H9 (cell line): ENCODE measurements at regions not wholly inside any gene's neighbourhood (a gene's known extent, or its start where the extent isn't known, plus 50 kb on each side); places are given as distances from the start of the nearest gene placed in this dataset.
"Not testable (repeated sequence)": the region's sequence is repeated elsewhere in the genome, so short reads cannot be mapped to it uniquely, and the experiment has no call there.

Experiments used
- DNase-seq: peaks from one replicate; pipeline ENCODE4 v3.0.0-alpha.2; 2017
- H2AFZ ChIP-seq: one replicate; pipeline ENCODE4 v1.6.1; 2013; ENCODE audit warnings: mild to moderate bottlenecking, low read length, control low read depth, moderate library complexity
- H2AK5ac ChIP-seq: 2 replicates; pipeline ENCODE4 v1.6.1; 2013; ENCODE audit warnings: low read length, control low read depth, mixed read lengths; ENCODE audit not compliant: insufficient read length
- H2BK120ac ChIP-seq: one replicate; pipeline ENCODE4 v1.6.1; 2013; ENCODE audit warnings: low read depth, mild to moderate bottlenecking, low read length, control low read depth, inconsistent platforms; ENCODE audit not compliant: poor library complexity, severe bottlenecking
- H2BK12ac ChIP-seq: 2 replicates; pipeline ENCODE4 v1.6.1; 2013; ENCODE audit warnings: low read length, control low read depth, mixed read lengths, low read depth; ENCODE audit not compliant: insufficient read length
- H2BK15ac ChIP-seq: 2 replicates; pipeline ENCODE4 v1.6.1; 2013; ENCODE audit warnings: low read depth, low read length, control low read depth
- H2BK20ac ChIP-seq: one replicate; pipeline ENCODE4 v1.6.1; 2013; ENCODE audit warnings: low read depth, mild to moderate bottlenecking, low read length, control low read depth, inconsistent platforms; ENCODE audit not compliant: poor library complexity, severe bottlenecking
- H2BK5ac ChIP-seq: 2 replicates; pipeline ENCODE4 v1.6.1; 2013; ENCODE audit warnings: low read length, control low read depth, mixed read lengths; ENCODE audit not compliant: insufficient read length
- H3K14ac ChIP-seq: 2 replicates; pipeline ENCODE4 v1.6.1; 2013; ENCODE audit warnings: low read length, control low read depth; ENCODE audit not compliant: insufficient read depth
- H3K18ac ChIP-seq: 2 replicates; pipeline ENCODE4 v1.6.1; 2013; ENCODE audit warnings: low read depth, mild to moderate bottlenecking, mixed read lengths, low read length, control low read depth; ENCODE audit not compliant: insufficient read length
- H3K23ac ChIP-seq: 2 replicates; pipeline ENCODE4 v1.6.1; 2013; ENCODE audit warnings: low read length, control low read depth, mixed read lengths, low read depth; ENCODE audit not compliant: insufficient read length
- H3K23me2 ChIP-seq: 2 replicates; pipeline ENCODE4 v1.6.1; 2013; ENCODE audit warnings: low read depth, mild to moderate bottlenecking, mixed read lengths, low read length, control low read depth; ENCODE audit not compliant: insufficient read length, poor library complexity, severe bottlenecking
- H3K27ac ChIP-seq: 2 replicates; pipeline ENCODE4 v1.5.1; 2013; ENCODE audit warnings: low read length, control low read depth, mixed read lengths, low read depth; ENCODE audit not compliant: insufficient read length
- H3K27me3 ChIP-seq: 2 replicates; pipeline ENCODE4 v1.6.1; 2013; ENCODE audit warnings: low read length, control low read depth, inconsistent platforms; ENCODE audit not compliant: insufficient read depth
- H3K4ac ChIP-seq: 2 replicates; pipeline ENCODE4 v1.6.1; 2013; ENCODE audit warnings: low read depth, mild to moderate bottlenecking, control low read depth, inconsistent platforms, low read length, moderate library complexity
- H3K4me1 ChIP-seq: 2 replicates; pipeline ENCODE4 v1.6.1; 2013; ENCODE audit warnings: low read length, control low read depth, inconsistent platforms; ENCODE audit not compliant: insufficient read depth
- H3K4me2 ChIP-seq: 2 replicates; pipeline ENCODE4 v1.6.1; 2013; ENCODE audit warnings: low read length, control low read depth, mixed read lengths; ENCODE audit not compliant: insufficient read length, insufficient read depth
- H3K56ac ChIP-seq: 2 replicates; pipeline ENCODE4 v1.6.1; 2013; ENCODE audit warnings: low read depth, mild to moderate bottlenecking, mixed read lengths, low read length, control low read depth; ENCODE audit not compliant: insufficient read length
- H3K79me1 ChIP-seq: 2 replicates; pipeline ENCODE4 v1.6.1; 2013; ENCODE audit warnings: low read depth, mild to moderate bottlenecking, moderate library complexity, low read length, control low read depth, inconsistent platforms; ENCODE audit not compliant: insufficient read depth, poor library complexity, severe bottlenecking
- H3K79me2 ChIP-seq: 2 replicates; pipeline ENCODE4 v1.6.1; 2013; ENCODE audit warnings: low read length, control low read depth, inconsistent platforms; ENCODE audit not compliant: insufficient read depth
- H3K9ac ChIP-seq: 2 replicates; pipeline ENCODE4 v1.6.1; 2013; ENCODE audit warnings: low read length, control low read depth, mixed read lengths; ENCODE audit not compliant: insufficient read length; ENCODE audit errors: extremely low read depth
- H3K9me3 ChIP-seq: one replicate; pipeline ENCODE4 v1.6.1; 2013; ENCODE audit warnings: low read depth, low read length, inconsistent platforms; ENCODE audit not compliant: control insufficient read depth
- H3T11ph ChIP-seq: one replicate; pipeline ENCODE4 v1.6.1; 2013; ENCODE audit warnings: mild to moderate bottlenecking, low read length, control low read depth, inconsistent platforms
- H4K20me1 ChIP-seq: one replicate; pipeline ENCODE4 v1.6.1; 2013; ENCODE audit not compliant: control insufficient read depth, insufficient read length, insufficient read depth
- H4K5ac ChIP-seq: 2 replicates; pipeline ENCODE4 v1.6.1; 2013; ENCODE audit warnings: low read depth, mild to moderate bottlenecking, mixed read lengths, low read length, control low read depth; ENCODE audit not compliant: insufficient read length
- H4K8ac ChIP-seq: replicated peaks from 2 replicates; pipeline ENCODE4 v1.6.1; 2013; ENCODE audit warnings: low read length, control low read depth, mixed read lengths, low read depth; ENCODE audit not compliant: insufficient read length
- H4K91ac ChIP-seq: 2 replicates; pipeline ENCODE4 v1.6.1; 2013; ENCODE audit warnings: low read depth, mild to moderate bottlenecking, moderate library complexity, mixed read lengths, low read length, control low read depth; ENCODE audit not compliant: insufficient read length
- H3K27ac Mint-ChIP-seq, 3 experiments: 2 replicates in 2 of 3; 3 replicates in 1 of 3; pipeline ENCODE4 v1.8.0; 2020 to 2021; ENCODE audit warnings: mixed read lengths in 3 of 3, mild to moderate bottlenecking in 1 of 3, moderate library complexity in 1 of 3
- H3K27me3 Mint-ChIP-seq: 2 replicates; pipeline ENCODE4 v1.8.0; 2021; ENCODE audit warnings: low read depth, mild to moderate bottlenecking, moderate library complexity, mixed read lengths
- H3K36me3 Mint-ChIP-seq, 3 experiments: 2 replicates in 2 of 3; 3 replicates in 1 of 3; pipeline ENCODE4 v1.8.0; 2020 to 2021; ENCODE audit warnings: low read depth in 3 of 3, mixed read lengths in 3 of 3; ENCODE audit not compliant: insufficient read depth in 1 of 3
- H3K4me1 Mint-ChIP-seq, 2 experiments: 2 replicates each; pipeline ENCODE4 v1.8.0; 2020; ENCODE audit warnings: mixed read lengths in 2 of 2
- H3K4me3 Mint-ChIP-seq, 2 experiments: 2 replicates in 1 of 2; 3 replicates in 1 of 2; pipeline ENCODE4 v1.8.0; 2020 to 2021; ENCODE audit warnings: mild to moderate bottlenecking in 2 of 2, mixed read lengths in 2 of 2, moderate library complexity in 1 of 2
- H3K9me3 Mint-ChIP-seq, 2 experiments: 2 replicates in 1 of 2; 3 replicates in 1 of 2; pipeline ENCODE4 v1.8.0; 2020; ENCODE audit warnings: mild to moderate bottlenecking in 2 of 2, mixed read lengths in 2 of 2, moderate library complexity in 1 of 2
- WGBS: extraction: QIAGEN DNeasy Blood & Tissue Kit; methylation state at CpG from one replicate; pipeline ENCODE4 v1.1.7; 2013; ENCODE audit warnings: missing lambda C conversion rate, low lambda C conversion rate, mixed read lengths; ENCODE audit not compliant: insufficient read length; ENCODE audit errors: extremely low coverage; 5-methylcytosine and 5-hydroxymethylcytosine counted together
- TF ChIP-seq, protein P1 (sequence below): fragments of 200-600 bp; sonication (generic); conservative IDR thresholded peaks from 3 replicates; pipeline ENCODE4 v1.8.0; 2021; ENCODE audit warnings: antibody characterized with exemption, mild to moderate bottlenecking

DNA sequence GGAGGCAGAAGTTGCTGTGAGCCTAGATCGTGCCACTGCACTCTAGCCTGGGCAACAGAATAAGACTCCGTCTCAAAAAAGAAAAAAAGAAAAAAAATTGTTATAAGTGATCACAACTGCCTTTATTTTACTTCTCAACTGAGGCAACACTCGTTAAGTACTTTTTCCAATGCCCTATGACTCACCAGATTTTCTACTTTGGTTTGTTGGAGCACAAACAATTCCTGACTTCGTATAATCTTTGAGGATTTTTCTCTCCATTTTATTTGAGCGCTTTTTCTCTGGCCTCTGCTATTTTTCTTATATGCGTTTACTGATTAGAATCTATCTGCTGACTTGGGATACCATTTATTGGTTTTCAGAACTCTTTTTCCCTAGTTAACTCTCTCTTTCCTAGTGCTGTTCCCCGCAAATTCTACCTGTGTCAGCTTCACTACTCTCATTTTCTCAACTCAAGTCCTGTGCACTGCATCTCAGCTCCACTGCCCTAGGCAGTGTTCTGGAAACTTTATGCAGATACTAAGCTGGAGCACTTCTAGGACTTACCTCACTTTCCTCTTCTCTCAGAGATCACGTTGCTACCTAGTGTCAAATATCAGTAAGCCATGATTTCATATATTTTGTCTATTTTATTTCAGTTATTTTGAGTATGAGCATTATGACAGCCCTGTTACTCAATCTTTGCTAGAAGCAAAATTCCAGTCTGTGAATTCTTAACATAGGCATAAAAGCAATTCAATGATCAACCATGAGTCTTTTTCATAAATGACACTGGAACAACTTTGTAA lies 1120.1 kb upstream of the CITED2 start:
- Histone ChIP-seq H3K23me2 (no peaks in the 10 kb centered on the region), H3K18ac (no peak overlapping the region), H2BK20ac (no peak overlapping the region), H3K79me2 (no peaks in the 10 kb centered on the region), H3K14ac (no peak overlapping the region), H2BK5ac (no peak overlapping the region), H3K9me3 (no peaks in the 10 kb centered on the region), H3K4me2 (no peak overlapping the region), H3K4ac (no peak overlapping the region), H2BK120ac (no peak overlapping the region), H3K27me3 (no peaks in the 10 kb centered on the region), H3K79me1 (no peaks in the 10 kb centered on the region), H2BK12ac (no peak overlapping the region), H2AFZ (no peak overlapping the region), H3K9ac (no peak overlapping the region), H2BK15ac (no peak overlapping the region), H2AK5ac (no peak overlapping the region), H4K8ac (no peak overlapping the region), H3T11ph (no peak overlapping the region), H3K56ac (no peak overlapping the region), H4K5ac (no peak overlapping the region), H3K4me1 (no peaks in the 10 kb centered on the region), H4K91ac (no peak overlapping the region), H3K27ac (no peak overlapping the region), H4K20me1 (no peaks in the 10 kb centered on the region), H3K23ac (no peak overlapping the region)
- H3K27ac Mint-ChIP-seq: no peak overlapping the region
- TF ChIP-seq, protein P1, sequence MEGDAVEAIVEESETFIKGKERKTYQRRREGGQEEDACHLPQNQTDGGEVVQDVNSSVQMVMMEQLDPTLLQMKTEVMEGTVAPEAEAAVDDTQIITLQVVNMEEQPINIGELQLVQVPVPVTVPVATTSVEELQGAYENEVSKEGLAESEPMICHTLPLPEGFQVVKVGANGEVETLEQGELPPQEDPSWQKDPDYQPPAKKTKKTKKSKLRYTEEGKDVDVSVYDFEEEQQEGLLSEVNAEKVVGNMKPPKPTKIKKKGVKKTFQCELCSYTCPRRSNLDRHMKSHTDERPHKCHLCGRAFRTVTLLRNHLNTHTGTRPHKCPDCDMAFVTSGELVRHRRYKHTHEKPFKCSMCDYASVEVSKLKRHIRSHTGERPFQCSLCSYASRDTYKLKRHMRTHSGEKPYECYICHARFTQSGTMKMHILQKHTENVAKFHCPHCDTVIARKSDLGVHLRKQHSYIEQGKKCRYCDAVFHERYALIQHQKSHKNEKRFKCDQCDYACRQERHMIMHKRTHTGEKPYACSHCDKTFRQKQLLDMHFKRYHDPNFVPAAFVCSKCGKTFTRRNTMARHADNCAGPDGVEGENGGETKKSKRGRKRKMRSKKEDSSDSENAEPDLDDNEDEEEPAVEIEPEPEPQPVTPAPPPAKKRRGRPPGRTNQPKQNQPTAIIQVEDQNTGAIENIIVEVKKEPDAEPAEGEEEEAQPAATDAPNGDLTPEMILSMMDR: no peak
- no peak for DNase-seq
- no peaks in the 10 kb centered on the region for H3K4me1 Mint-ChIP-seq
- H3K27me3 Mint-ChIP-seq: no peaks in the 10 kb centered on the region
- H3K4me3 Mint-ChIP-seq: no peak overlapping the region
- peaks cover 0 to 4% of the 10 kb centered on the region in 2 experiments; a peak in 1 of 5 replicates for H3K9me3 Mint-ChIP-seq
- WGBS: no CpG with 5 or more reads among the region's 8 CpGs
- H3K36me3 Mint-ChIP-seq: peaks cover 0 to 6% (median 0%) of the 10 kb centered on the region in 3 experiments; a peak in 1 of 7 replicates

DNA sequence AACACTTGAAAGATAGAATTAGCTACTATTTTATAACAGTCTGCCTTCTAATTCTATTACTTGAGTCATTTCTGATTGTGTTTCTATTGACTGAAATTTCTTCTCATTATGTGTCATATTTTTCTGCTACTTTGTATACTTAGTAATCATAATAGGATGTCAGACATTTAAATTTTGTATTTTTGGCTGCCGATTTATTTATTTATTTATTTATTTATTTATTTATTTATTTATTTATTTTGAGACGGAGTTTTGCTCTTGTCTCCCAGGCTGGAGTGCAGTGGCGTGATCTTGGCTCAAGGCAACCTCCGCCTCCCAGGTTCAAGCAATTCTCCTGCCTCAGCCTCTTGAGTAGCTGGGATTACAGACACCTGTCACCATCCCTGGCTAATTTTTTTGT lies 1119.0 kb upstream of the CITED2 start:
- H3K4me1 Mint-ChIP-seq, H3T11ph ChIP-seq, H3K4ac ChIP-seq, H3K9me3 ChIP-seq, H3K27ac Mint-ChIP-seq, H3K4me1 ChIP-seq, H3K23ac ChIP-seq, H2BK15ac ChIP-seq, H2AK5ac ChIP-seq, H4K5ac ChIP-seq, H3K79me1 ChIP-seq, H3K4me3 Mint-ChIP-seq, H3K23me2 ChIP-seq, H2BK20ac ChIP-seq, H3K4me2 ChIP-seq, H3K27me3 Mint-ChIP-seq, H2BK5ac ChIP-seq, H3K27ac ChIP-seq, DNase-seq, H2BK12ac ChIP-seq, H3K79me2 ChIP-seq, H4K91ac ChIP-seq, H3K56ac ChIP-seq, H2AFZ ChIP-seq, H3K27me3 ChIP-seq, H3K9me3 Mint-ChIP-seq, H4K8ac ChIP-seq, H3K36me3 Mint-ChIP-seq, H3K18ac ChIP-seq, H3K9ac ChIP-seq, H2BK120ac ChIP-seq, H4K20me1 ChIP-seq, H3K14ac ChIP-seq: not testable (repeated sequence)
- WGBS: no CpG with 5 or more reads among the region's 4 CpGs
